Kidney capillary endothelial cell (primary cell): ENCODE measurements at regions not wholly inside any gene's neighbourhood (a gene's known extent, or its start where the extent isn't known, plus 50 kb on each side); places are given as distances from the start of the nearest gene placed in this dataset.
A peak's percentile ranks its signal among the peaks of the same experiment; 100 is the strongest.

Source experiments
- DNase-seq: peaks from one replicate; pipeline ENCODE4 v3.0.0-alpha.2; 2018; ENCODE audit warnings: low spot score

DNA sequence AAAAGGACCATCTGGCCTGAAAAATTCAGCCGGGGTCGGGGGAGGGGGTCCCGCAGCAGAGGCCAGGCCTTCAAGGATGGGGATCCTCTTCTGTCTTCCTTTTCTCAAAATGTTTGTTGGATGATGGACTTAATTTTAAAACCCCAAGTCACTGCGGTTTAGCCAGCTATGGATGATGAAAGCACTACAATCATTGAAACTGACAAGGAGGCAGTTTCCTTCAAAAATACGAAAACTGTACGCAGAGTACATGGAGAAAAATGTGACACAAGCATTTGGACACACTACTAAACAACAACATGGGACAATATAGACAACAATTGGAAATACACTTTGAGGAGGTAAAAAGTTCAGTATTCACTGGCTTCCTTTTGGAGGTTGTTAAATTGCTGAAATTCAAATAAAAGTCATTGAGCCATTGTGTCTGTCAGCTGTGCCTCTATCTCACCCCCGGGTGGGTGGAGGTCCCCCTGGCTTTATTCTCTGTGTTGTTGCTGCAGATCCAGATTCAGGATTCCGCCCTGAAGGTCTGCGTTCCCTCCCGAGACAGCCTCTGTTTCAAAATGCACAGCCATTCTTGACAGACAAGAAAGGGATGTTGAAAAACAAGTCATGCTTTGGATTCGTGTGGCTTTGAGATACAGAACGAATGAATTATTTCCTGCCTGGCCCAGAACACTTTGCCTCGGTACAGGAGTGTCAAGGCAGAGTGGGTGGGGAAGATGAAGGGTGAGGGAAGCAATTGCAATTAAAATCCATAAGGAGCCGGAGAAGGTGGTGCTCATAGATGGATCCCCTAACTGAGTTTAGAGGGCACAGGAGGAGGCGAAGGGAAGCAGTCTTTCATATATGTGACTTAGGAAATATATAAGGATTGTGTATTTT is 118.2 kb downstream of the TTLL2 start:
- DNase-seq = no peak

DNA sequence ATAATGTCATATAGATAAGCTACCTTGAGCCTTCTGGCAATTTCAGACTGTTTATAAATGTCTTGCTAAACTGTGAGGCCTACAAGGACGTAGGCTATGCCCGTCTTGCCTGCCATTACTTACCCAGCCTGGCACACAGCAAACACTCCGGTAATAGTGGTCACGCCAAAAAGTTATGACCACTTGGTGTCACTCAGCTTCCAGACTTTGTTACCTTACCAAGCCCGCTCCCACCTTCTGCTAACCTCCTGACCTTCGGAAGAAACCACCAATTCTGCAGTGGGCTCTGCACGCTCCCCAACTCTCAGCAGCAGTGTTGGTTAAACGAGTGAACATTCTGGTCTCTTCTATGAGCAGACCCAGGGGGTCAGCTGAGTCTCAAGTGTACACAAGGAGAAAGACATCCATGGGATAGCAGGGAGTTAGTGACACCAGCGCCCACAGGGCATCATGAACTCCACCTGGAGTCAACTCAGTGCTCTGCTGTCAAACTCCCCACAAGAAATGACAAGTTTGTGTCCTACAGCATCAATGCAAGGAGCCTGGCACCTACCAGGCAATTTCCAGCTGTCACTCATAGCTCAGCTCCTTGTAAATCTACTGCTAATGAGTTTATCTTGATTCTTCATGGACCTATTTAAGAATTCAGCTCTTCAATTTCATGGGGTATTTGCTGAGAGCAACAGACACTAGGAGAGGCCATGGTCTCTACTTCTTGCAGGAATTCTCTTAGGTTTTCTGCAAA is 119.9 kb downstream of the TTLL2 start:
- no peak for DNase-seq

DNA sequence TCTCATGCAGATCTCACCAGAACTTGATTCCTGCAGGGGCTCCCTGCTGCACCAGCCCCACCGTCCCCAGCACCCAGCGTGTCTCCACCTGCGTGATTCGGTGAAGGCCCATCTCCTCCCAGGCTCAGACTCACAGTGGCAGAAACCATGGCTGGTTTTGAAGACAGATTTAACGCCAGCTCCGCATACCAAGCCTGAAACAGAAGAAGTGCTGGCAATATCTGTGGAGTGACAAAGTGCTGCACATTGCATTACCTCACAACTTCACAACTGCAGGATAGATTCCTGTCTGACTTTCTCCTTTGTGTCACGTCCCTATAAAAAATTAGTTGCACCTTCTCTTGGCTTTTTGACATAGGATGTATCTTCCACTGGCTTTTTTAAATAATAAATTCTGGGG is 120.7 kb downstream of the TTLL2 start:
- no peak for DNase-seq

DNA sequence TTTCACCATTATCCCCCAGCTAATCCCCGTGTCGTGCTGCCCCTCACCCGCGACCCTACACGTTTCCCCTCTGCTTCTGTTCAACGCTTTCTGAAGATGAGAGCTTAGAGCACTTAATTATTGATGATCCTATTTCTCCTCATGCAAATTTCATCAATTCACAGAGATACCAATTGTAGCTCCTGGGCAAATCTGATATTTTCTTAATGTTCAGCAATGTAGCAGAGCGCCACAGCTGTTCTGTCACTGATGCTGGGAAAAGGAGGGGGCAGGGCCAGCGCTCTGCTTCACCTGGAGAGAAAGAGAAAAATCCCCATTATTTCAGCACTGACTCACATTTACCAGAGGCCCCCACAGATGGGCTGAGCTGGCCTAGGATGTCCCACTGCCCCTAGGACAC is 121.2 kb downstream of the TTLL2 start:
- DNase-seq = no peak

DNA sequence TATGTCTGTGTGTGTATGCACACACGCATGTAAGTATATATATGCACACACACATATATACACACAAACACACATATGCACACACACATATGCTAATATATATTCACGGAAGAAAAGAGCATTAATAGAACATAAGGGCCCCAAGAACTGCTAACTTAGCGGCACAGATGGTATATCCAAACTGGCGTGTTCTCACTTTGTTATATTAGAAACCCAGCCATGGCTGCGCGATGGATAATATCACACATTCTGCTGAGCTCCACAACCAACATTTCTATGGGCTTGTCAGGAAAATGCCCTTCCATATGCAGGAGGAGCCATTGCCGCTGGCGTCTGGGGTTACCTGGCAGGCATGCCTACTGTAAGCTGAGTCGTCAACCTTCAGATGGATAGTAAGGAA is 122.1 kb downstream of the TTLL2 start:
- DNase-seq = no peak

DNA sequence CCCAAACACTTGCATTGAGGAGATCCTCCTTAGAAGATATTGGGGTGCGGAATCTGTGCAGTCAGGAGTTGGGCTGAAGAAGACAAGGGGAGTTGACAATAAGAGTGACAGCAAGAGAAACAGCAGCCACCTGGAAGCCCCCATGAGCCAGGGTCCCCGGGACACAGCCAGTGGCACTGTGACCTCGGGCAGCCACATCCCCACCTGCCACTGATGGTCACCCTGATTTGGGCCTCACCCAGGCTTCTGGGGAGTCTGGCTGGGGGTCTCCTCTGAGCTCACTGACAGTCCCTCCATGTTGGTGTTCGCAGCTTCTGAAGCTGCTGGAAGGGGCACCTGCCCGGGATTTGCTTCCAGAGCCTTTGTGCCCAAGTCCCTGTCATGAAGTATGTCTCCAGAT is 123.5 kb downstream of the TTLL2 start:
- DNase-seq = no peak

DNA sequence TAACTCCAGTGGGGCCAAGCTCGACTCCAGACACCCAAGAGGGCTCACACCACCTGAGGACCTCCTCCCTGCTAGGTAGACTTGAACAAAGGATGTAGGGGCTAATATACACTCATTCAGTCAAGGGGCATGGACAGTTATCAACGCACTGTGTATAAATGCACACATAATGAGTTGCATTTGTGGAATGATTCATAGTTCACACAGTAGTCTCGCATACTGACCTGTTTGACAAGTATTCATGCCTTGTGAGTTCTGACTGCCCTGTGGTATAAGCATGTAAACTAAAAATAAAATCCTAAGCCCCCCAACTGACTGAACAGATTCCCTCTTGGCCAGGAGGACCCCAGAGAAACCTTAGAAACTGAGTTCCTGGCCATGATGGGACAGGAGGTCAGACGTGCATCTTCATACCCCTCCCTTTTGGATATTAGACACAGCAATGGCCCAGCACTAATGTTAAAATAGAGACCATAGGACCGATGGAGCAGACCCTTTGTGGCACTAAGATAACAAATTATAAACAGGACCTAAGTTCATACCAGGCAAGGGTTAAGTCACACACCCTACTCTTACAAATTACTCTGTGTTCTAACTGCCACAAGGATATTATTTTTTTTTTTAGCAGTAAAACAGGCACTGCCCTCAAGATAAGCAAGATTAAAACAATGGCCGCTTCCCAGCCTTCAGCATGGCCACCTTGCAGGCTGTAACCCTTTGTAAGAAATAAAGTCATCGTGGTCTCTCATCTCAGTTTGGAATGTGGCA is 124.4 kb downstream of the TTLL2 start:
- DNase-seq = no peak

DNA sequence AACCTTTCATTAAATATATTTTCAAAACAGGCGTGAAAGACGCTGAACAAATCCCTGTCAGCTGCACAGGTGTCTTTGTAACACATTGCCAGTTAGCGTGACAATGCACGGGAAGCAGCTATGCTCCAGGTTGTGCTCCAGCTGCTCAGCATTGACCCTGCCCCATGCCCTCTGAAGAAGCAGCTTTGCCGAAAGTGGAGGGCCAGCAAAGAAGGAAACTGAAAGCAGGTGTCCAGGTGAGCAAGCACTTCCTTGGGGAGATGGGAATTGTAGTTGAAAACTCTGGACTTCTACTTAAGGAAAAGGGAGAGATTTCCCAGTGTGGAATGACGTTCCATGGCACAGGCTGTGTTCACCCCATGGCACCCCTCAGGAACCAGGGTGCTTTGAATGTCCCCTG is 125.7 kb downstream of the TTLL2 start:
- DNase-seq = no peak

DNA sequence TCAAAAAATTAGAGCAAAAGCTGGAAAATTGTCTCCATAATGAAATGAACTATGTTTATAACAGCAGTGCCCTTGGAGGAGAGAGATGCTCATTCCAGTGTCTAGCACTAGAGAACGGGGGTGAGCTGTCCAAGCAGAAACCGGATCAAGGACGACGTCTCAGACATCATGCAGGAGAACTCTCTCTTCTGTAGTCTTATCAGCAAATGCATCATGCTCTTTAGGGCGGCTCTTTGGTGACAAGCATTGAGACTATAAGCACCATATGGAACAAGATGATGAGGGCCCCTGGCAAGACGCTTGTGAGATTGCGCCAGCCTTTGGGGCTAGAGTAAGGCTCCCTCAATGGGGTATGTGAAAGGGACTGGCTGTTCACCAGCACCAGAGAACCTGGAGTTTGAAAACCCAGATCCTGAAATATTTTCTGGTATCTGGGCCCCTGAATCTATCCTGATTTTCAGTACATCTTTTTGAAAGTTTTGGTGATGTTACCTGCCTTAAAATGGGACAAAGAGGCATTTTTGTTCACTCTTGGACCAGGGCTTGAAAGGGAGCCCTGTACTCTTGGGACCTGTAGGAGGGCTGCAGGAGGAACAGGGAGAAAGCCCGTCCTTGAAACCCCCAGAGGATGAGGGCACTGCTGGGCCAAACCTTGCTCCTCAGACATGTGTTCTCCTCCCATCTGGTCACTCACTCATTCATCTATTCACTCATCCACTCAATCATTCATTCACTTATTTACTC is 127.6 kb downstream of the TTLL2 start:
- DNase-seq = no peak

DNA sequence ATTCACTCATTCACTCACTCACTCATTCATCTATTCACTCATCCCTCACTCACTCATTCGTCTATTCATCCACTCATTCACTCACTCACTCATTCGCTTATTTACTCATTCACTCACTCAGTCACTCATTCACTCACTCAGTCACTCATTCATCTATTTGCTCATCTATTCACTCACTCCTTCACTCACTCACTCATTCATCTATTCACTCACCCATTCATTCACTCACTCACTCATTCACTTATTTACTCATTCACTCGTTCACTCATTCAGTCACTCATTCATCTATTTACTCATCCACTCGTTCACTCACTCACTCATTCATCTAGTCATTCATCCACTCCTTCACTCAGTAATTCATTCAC is 128.2 kb downstream of the TTLL2 start:
- DNase-seq = no peak

DNA sequence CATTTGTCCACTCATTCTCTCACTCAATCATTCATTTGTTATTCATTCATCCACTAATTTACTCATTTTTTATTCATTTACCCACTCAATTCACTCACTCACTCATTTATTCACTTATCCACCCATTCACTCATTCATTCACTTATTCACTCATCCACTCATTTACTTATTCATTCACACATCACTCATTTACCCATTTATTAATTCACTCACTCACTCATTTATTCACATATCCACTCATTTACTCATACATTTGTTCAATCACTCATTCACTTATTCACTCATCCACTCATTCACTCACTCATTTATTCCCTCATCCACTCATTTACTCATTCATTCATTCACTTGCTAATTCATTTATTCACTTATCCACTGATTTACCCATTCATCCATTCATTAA is 129.1 kb downstream of the TTLL2 start:
- DNase-seq = no peak

DNA sequence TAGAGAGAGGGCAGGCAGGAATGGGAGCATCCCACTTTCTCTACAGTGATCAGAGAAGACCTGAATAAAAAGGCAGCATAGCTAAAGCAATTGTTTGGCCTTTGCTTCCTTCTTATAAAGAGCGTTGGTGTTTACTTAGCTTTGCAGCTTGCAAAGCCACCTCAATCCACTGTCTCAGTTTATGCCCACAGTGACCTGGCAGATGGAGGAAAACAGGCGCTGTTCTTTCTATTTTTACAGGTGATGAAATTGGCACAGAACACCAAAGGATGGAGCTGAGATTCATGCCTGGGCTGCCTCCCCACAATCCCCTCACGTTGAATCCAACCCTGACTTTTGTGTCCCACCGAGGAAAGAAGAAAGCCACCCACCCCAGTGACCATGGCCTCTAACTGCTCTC is 130.5 kb downstream of the TTLL2 start:
- no peak for DNase-seq

DNA sequence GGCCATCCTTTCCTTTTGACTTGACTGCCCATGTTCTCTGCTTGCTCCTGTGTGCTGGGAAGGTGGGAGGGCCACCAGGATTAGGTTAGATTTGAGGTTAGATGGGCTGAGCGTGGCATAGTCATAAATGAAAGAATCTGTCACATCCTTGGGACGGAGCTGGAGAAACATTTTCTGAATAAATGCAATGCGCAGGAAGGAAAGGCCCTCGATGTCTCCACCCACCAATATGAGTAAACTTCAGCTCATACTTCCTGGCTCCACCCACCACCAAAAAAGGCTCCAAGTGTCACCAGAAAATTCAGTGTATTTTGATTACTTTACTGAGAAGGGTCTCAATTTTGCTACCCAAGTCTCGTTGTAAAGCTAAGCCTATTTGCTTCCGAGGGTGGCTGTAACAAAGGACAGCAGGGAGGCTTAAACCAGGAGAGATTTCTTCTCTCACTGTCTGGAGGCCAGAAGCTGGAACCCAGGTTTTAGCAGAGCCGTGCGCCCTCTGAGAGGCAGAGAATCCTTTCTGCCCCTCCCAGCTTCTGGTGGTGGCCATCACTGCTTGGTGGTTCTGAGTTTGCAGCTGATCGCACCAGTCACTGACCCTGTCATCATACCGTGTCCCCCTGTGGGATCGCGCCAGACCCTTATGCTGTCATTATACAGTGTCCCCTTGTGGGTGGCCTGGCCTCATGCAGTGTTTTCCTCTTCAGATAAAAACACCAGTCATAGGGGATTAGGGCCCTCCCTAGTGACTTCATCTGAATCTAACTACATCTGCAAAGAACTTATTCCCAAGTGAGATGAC is 137.8 kb downstream of the TTLL2 start:
- no peak for DNase-seq

DNA sequence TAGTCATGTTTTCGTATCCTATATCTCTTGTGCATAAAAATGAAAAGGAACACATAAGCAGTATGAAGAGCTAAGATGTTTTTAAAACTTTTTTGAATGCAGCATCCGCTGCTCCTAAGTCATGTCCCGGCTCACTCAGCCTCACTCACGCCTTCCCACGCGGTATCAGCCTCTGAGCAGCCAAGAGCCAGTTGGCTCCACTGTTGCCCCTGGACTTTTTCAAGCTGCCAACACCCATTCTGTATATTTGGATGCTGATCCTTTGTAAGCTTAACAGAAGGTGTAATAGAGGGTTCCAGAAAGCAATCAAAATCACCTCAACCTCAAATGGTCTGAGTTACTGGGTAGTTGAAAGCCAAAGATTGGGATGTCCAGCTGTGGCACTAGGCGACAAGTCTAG is 139.3 kb downstream of the TTLL2 start:
- no peak for DNase-seq

DNA sequence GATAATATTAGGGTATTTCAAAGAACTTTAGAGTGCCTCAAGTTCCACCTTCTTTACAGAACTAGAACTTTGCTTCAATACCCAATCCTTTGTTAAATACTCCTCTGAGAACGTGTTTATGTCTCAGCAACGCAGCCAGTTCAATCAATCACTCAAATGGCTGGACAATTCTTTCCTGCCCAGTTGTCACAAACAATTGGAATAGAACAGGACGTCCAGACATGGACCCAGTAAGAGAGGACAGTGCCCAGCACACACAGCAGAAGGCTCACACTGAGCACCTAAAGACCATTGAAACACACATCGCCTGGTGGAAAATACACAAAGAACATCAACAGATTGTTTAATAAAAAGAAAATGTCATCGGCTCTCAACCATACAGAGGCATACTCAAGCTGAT is 140.6 kb downstream of the TTLL2 start:
- DNase-seq = no peak

DNA sequence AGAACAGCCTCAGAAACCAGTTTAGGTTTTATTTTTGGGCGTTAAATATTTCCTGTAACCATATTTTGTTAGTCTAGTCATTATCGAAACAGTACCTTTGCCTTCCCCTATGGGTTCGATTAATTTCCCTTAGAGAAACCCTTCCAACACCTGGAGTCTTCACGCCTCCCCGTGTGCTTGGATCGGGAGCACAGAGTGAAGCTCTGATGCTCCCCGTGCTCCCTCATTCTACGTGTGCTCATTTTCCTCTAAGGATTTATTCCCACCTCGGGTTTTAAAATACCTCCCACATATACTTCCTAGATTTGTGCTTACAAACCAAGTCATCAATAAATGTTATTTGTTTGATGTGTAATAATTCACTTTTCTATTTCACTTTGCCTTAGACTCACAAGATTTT is 142.4 kb downstream of the TTLL2 start:
- no peak for DNase-seq

DNA sequence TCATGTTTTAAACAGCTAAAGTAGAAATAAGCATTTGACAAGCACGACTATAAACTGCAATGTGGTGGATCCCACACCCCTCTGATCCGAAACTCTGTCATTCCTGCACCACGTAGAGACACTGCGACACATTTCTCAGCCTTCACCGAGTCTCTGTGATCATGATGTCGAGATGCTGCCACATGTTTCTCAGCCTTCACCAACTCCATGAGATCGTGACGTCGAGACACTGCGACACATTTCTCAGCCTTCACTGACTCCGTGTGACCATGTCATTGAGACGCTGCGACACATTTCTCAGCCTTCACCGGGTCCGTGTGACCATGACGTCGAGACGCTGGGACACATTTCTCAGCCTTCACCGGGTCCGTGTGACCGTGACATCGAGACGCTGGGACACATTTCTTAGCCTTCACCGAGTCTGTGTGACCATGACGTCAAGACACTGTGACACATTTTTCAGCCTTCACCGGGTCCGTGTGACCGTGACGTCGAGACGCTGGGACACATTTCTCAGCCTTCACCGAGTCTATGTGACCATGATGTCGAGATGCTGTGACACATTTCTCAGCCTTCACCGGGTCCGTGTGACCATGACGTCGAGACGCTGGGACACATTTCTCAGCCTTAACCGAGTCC is 143.0 kb downstream of the TTLL2 start:
- DNase-seq = no peak

DNA sequence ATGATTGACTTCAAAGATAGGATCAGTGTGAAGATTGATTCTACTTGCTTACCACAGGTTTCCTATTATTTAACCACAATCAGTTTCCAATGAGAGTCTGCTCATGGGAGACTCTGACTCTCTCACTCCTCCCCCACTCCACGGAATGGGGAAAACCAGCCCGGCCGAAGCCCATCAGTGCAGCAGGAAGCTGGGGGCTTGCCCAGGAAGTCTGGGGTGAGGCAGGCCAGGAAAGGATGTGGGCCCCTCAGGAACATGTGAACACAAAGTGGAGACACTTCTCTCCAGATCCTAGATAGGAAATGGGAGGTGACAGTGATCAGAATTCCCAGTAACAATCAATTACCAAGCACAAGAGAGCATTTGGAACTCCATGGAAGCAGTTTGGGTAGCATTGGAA is 144.2 kb downstream of the TTLL2 start:
- DNase-seq = peak; percentile 38

DNA sequence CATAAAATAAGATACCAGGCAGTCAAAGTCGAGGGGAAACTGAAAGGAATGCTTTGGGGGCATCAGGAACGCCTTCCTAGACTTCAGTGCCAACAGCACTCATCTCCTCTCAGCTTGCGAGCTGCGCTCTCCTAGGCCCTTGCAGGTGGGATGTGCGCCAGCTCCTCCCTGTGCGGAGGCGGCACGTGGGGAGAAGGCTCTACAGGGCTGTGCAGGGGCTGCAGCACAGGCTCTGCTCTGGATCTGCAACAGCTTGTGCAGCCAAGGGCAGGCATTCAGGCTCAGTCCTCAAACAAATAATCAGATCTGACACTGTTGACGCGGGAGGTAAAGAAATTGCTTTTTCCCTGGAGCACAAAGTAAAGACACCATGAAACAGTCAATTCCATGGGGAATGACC is 144.8 kb downstream of the TTLL2 start:
- DNase-seq = no peak

DNA sequence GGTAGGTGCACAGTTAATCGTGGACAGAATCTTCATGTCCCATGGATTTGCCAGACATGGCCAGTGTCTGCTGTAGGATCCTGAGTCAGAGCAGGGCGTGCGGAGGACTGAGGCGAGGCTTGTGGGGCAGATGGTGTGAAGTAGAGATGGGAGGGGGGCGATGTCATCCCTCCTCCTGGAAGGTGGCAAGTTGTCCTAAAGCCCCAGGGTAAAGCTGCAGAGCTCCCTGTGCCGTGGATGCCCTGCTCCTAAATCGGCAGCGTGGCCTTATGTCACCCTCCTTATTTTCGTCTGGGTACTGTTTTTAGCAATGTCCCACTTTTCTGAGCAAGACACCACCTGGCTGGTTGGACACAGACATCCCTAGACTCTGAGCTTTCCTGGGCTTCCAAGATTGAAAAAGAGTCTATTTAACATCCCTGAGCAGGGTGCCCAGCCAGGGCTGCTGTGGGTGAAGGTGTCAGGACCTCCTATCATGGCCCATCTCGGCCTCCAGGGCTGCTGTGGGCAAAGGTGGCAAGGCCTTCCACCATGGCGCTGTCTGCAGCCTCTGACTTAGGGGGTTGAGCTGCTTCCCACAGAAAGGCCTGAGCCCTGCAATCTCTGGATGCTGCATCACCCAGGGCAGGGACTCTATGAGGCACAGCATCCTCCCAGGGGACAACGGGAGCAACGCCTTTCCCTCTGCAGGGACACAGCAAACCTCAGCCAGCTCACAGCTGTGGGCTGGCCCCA is 145.4 kb downstream of the TTLL2 start:
- no peak for DNase-seq
